Mucosa of descending colon (tissue), 3 donors: ENCODE measurements at regions not wholly inside any gene's neighbourhood (a gene's known extent, or its start where the extent isn't known, plus 50 kb on each side); places are given as distances from the start of the nearest gene placed in this dataset.

Experiments
- ATAC-seq: fragments of 200-7000 bp; cut with Tn5 transposase; one replicate; pipeline ENCODE4 v1.9.1; 2020; ENCODE audit warnings: mild to moderate bottlenecking, moderate library complexity
- DNase-seq, 3 donors: peaks; one replicate each; pipeline ENCODE4 v3.0.0-alpha.2; 2020
- H3K36me3 ChIP-seq: fragments of 200-600 bp; one replicate; pipeline ENCODE4 v1.8.0; 2021; ENCODE audit warnings: low read depth, mild to moderate bottlenecking
- H3K4me1 ChIP-seq: fragments of 200-600 bp; one replicate; pipeline ENCODE4 v1.8.0; 2021; ENCODE audit warnings: low read depth, mild to moderate bottlenecking
- H3K4me3 ChIP-seq: fragments of 200-600 bp; one replicate; pipeline ENCODE4 v1.8.0; 2021; ENCODE audit warnings: mild to moderate bottlenecking
- H3K9me3 ChIP-seq: fragments of 200-600 bp; one replicate; pipeline ENCODE4 v1.8.0; 2021; ENCODE audit warnings: mild to moderate bottlenecking
- CTCF ChIP-seq: fragments of 200-600 bp; IDR thresholded peaks from one replicate; pipeline ENCODE4 v1.8.0; 2022; ENCODE audit warnings: antibody characterized with exemption, mild to moderate bottlenecking
- intact Hi-C, 2 donors: fragments of 100-400 bp; cut with DNase I in 1 of 2; cut with micrococcal nuclease in 1 of 2; formaldehyde crosslinking; loops; one replicate each; pipeline versions ENCODE4 v1.11.0 to v1.11.1; 2022; cut with DNase I, micrococcal nuclease
- donor health status: DM: no; HTN: no; CAD: no; lungs with moderate emphysema.
- donor health status: DM: no; HTN: no; CAD: no.
- donor health status: DM: no; HTN: yes; CAD: no.

GRCh38 chr10:105538874-105539273 lies 897.8 kb downstream of the SORCS3 start:
- DNase-seq (no peak), ATAC-seq (no peak)
- Histone ChIP-seq H3K4me3 (no peak overlapping the region), H3K4me1 (no peaks in the 10 kb centered on the region), H3K36me3 (no peaks in the 10 kb centered on the region), H3K9me3 (no peaks in the 10 kb centered on the region)
- TF ChIP-seq CTCF: no peak
- intact Hi-C loops: no loop called here

DNA sequence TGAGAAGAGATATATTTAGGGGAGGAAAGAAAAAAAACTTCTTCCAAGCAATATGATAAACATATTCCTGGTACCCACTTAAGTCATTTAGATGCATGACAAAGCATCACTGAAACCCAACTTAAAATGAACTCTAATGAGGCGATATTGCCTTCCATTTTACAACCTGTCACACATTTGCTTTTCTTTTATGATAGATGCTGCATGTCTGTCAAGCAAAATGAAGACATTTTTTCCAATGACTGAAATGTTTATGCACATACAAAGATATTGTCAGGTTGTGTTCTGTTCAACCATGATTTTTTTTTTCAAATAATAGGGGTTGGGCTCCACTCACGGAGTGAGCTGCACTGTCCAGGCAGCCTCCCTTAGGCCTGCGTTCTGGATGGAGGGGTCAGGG lies 894.4 kb downstream of the SORCS3 start:
- DNase-seq (no peak), ATAC-seq (no peak)
- Histone ChIP-seq H3K36me3 (no peaks in the 10 kb centered on the region), H3K9me3 (no peaks in the 10 kb centered on the region), H3K4me3 (no peak overlapping the region), H3K4me1 (no peaks in the 10 kb centered on the region)
- TF ChIP-seq CTCF: no peak
- intact Hi-C loops: no loop called here

DNA sequence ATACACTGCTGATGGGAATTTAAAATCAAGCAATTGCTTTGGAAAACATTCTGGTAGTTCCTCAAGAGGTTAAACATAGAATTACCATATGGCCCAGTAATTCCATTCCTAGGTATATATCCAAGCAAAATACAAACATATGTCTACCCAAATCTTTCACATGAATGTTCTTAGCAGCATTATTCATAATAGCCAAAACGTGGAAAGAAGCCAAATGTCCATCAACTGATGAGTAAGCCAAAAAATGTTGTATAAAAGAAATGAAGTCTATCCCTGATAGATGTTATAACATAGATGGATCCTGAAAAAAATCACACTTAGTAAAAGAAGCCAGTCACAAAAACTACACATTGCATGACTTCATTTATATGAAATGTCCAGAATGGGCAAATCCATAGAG lies 893.0 kb downstream of the SORCS3 start:
- intact Hi-C loops: no loop called here
- Histone ChIP-seq H3K4me1 (no peaks in the 10 kb centered on the region), H3K36me3 (no peaks in the 10 kb centered on the region), H3K4me3 (no peak overlapping the region), H3K9me3 (no peaks in the 10 kb centered on the region)
- no peak for ATAC-seq
- no peak for TF ChIP-seq CTCF
- no peak for DNase-seq

- DNase-seq (no peak), ATAC-seq (no peak)
- Histone ChIP-seq H3K4me3 (no peak overlapping the region), H3K4me1 (no peaks in the 10 kb centered on the region), H3K36me3 (no peaks in the 10 kb centered on the region), H3K9me3 (no peaks in the 10 kb centered on the region)
- intact Hi-C loops: no loop called here
- no peak for TF ChIP-seq CTCF
Observed at GRCh38 chr10:105516511-105516910, 875.4 kb downstream of the SORCS3 start.

DNA sequence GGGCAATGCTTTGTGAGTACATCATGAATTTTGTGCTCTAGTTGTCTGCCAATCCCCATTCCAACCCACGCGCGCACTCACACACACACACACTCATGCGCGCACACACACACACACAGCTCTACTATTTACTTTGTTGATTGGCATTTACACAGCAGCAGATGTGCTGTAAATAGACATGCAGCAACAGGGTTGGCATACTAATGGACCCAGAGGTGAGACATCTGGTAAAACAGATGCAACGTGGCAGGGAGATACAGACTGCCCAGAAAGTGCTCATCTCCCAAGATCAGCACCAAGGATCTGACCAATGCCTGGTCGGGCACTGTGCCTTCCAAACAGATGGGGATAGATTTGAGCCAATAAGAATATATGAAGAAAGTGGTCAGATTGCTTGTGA lies 873.0 kb downstream of the SORCS3 start:
- no peaks in the 10 kb centered on the region for H3K4me1 ChIP-seq
- H3K9me3 ChIP-seq: no peaks in the 10 kb centered on the region
- no peak overlapping the region for H3K4me3 ChIP-seq
- intact Hi-C loops: no loop called here
- TF ChIP-seq CTCF: no peak
- no peaks in the 10 kb centered on the region for H3K36me3 ChIP-seq
- no peak for ATAC-seq
- DNase-seq: no peak

- no peak for TF ChIP-seq CTCF
- intact Hi-C loops: no loop called here
- DNase-seq (no peak), ATAC-seq (no peak)
- no peaks in the 10 kb centered on the region for H3K36me3 ChIP-seq
- H3K9me3 ChIP-seq: no peaks in the 10 kb centered on the region
- H3K4me3 ChIP-seq: no peak overlapping the region
- no peaks in the 10 kb centered on the region for H3K4me1 ChIP-seq
Observed at GRCh38 chr10:105509517-105509916, 868.4 kb downstream of the SORCS3 start.
